ENCODE measurements at regions not wholly inside any gene's neighbourhood (a gene's known extent, or its start where the extent isn't known, plus 50 kb on each side); places are given as distances from the start of the nearest gene placed in this dataset.

DNA sequence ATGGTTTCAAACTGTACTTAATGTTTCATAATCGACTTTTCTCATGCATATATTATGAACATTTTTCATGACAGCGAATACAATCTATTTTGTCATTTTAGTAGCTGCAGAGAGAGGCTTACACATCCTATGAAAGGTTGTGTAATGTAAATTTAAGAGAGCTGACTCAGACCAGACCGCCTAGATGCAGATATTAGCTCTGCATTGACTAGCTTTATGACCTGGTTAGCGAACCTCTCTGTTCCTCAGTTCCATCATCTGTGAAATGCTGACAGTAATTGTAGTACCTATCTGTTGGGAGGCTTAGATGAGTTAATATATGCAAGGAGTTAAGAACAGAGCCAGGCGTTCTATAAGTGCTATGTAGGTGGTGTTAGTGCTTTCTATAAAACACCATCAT is 116.2 kb upstream of the RASGRP1 start:
- H3K18ac ChIP-seq (ENCODE audit: extremely low read depth, low read length) = no peak overlapping the region
- no peak overlapping the region for H3K56ac ChIP-seq (replicated peaks; ENCODE audit: insufficient read length, low read depth, low read length)
- no peaks in the 10 kb centered on the region for H3K23me2 ChIP-seq (ENCODE audit: low read depth, low read length)
- no peak overlapping the region for H3K4ac ChIP-seq (replicated peaks; ENCODE audit: insufficient read length, low read depth, low read length)
- H3K4me1 ChIP-seq (replicated peaks in 1 of 4; ENCODE audit: control insufficient read depth in 3 of 4, insufficient read depth in 4 of 4, low read length in 3 of 4) = no peaks in the 10 kb centered on the region
- H2AK5ac ChIP-seq (ENCODE audit: low read depth, low read length) = no peak overlapping the region
- H3K27me3 ChIP-seq (replicated peaks in 1 of 4; ENCODE audit: control insufficient read depth in 3 of 4, extremely low read depth in 1 of 4, insufficient read depth in 3 of 4, low read length in 3 of 4) = no peaks in the 10 kb centered on the region
- no peaks in the 10 kb centered on the region for H3K36me3 ChIP-seq (ENCODE audit: control insufficient read depth in 2 of 4, insufficient read depth in 4 of 4, low read length in 3 of 4)
- H3K4me2 ChIP-seq (ENCODE audit: insufficient read depth in 1 of 2, low read depth in 2 of 2, low read length in 2 of 2) = no peak overlapping the region
- H3K14ac ChIP-seq (ENCODE audit: insufficient read length) = no peak overlapping the region
- no peaks in the 10 kb centered on the region; a peak in 1 of 4 replicates for H3K9me3 ChIP-seq (ENCODE audit: insufficient read depth in 2 of 2, low read depth in 1 of 2, low read length in 1 of 2)
- CTCF ChIA-PET (ENCODE audit: partially characterized antibody) = interaction anchor here (0.9 to 1.7 kb wide), 3 partner anchors 16 to 324 kb away, joined by 3 to 5 read pairs (median 3); no protein-coding TSS in a partner anchor
- DNase-seq (ENCODE audit: low read depth in 1 of 2, low spot score in 2 of 2) (no peak), FAIRE-seq (no peak)
- H3K23ac ChIP-seq (ENCODE audit: insufficient read length) = no peak overlapping the region
- H3K79me1 ChIP-seq (ENCODE audit: low read depth, low read length) = no peaks in the 10 kb centered on the region
- H4K91ac ChIP-seq (replicated peaks; ENCODE audit: insufficient read length, low read length) = no peak overlapping the region
- H2BK20ac ChIP-seq (ENCODE audit: low read length) = no peak overlapping the region
- no peak overlapping the region for H4K8ac ChIP-seq (ENCODE audit: extremely low read depth, insufficient read depth, low read length)
- H3K79me2 ChIP-seq (ENCODE audit: control insufficient read depth in 1 of 2, insufficient read depth in 2 of 2, low read length in 2 of 2) = no peaks in the 10 kb centered on the region
- H2BK15ac ChIP-seq (ENCODE audit: low read length) = no peak overlapping the region
- H3K4me3 ChIP-seq (ENCODE audit: extremely low read depth in 1 of 4, insufficient read depth in 2 of 4, low read depth in 3 of 4, low read length in 4 of 4) = no peak overlapping the region
- H4K20me1 ChIP-seq (replicated peaks in 1 of 2; ENCODE audit: control insufficient read depth in 1 of 2, insufficient read depth in 2 of 2, low read length in 2 of 2) = no peaks in the 10 kb centered on the region
- H2BK5ac ChIP-seq (ENCODE audit: low read depth, low read length) = no peak overlapping the region
- 89% methylated on average over 5 of the region's 5 CpGs; no CpG with 5 or more reads in 1 of the 2 experiments for WGBS, 2 experiments (ENCODE audit: extremely low coverage in 1 of 2, insufficient coverage in 1 of 2, insufficient read length in 1 of 2, insufficient replicate concordance in 2 of 2, low coverage in 1 of 2, low lambda C conversion rate in 2 of 2, missing lambda C conversion rate in 1 of 2)
- POLR2A ChIA-PET (ENCODE audit: partially characterized antibody) = no interaction called here
- no peak overlapping the region for H4K5ac ChIP-seq (ENCODE audit: insufficient read length, low read depth, low read length)
- no peak overlapping the region for H2BK12ac ChIP-seq (ENCODE audit: low read depth, low read length)
- no peak overlapping the region for H2AFZ ChIP-seq (ENCODE audit: low read length)
- H3K27ac ChIP-seq (ENCODE audit: low read depth, low read length) = no peak overlapping the region
- no peak overlapping the region for H3K9ac ChIP-seq (replicated peaks in 1 of 4; ENCODE audit: extremely low read depth in 1 of 4, low read depth in 3 of 4, low read length in 3 of 4)
- no peak overlapping the region for H2BK120ac ChIP-seq (replicated peaks; ENCODE audit: low read depth, low read length)
- TF ChIP-seq SP2 (IDR thresholded peaks at IDR 0.05; ENCODE audit: low read length) = no peak
- TF ChIP-seq BCL11A (IDR thresholded peaks at IDR 0.05; ENCODE audit: low read depth in 2 of 2, low read length in 2 of 2) = no peak
- TF ChIP-seq SUZ12 (IDR thresholded peaks at IDR 0.05; ENCODE audit: low read length) = no peak
- no peak for TF ChIP-seq GTF2F1 (IDR thresholded peaks at IDR 0.05; ENCODE audit: borderline replicate concordance, low read depth, low read length)
- no peak for TF ChIP-seq CHD1 (IDR thresholded peaks at IDR 0.05; ENCODE audit: low read depth, low read length)
- TF ChIP-seq ZNF274 (IDR thresholded peaks at IDR 0.05; ENCODE audit: borderline replicate concordance, extremely low read depth, low read length) = no peak
- TF ChIP-seq, protein P1, sequence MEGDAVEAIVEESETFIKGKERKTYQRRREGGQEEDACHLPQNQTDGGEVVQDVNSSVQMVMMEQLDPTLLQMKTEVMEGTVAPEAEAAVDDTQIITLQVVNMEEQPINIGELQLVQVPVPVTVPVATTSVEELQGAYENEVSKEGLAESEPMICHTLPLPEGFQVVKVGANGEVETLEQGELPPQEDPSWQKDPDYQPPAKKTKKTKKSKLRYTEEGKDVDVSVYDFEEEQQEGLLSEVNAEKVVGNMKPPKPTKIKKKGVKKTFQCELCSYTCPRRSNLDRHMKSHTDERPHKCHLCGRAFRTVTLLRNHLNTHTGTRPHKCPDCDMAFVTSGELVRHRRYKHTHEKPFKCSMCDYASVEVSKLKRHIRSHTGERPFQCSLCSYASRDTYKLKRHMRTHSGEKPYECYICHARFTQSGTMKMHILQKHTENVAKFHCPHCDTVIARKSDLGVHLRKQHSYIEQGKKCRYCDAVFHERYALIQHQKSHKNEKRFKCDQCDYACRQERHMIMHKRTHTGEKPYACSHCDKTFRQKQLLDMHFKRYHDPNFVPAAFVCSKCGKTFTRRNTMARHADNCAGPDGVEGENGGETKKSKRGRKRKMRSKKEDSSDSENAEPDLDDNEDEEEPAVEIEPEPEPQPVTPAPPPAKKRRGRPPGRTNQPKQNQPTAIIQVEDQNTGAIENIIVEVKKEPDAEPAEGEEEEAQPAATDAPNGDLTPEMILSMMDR (IDR thresholded peaks at IDR 0.05; ENCODE audit: control extremely low read depth in 1 of 3, insufficient read depth in 1 of 3, low read depth in 1 of 3, low read length in 3 of 3) = no peak
- TF ChIP-seq NRF1 (IDR thresholded peaks at IDR 0.05; ENCODE audit: low read depth, low read length) = no peak
- TF ChIP-seq, protein P2, sequence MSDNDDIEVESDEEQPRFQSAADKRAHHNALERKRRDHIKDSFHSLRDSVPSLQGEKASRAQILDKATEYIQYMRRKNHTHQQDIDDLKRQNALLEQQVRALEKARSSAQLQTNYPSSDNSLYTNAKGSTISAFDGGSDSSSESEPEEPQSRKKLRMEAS (IDR thresholded peaks at IDR 0.05) = no peak
- TF ChIP-seq KDM4A (IDR thresholded peaks at IDR 0.05; ENCODE audit: low read depth, low read length, severe bottlenecking) = no peak
- no peak for TF ChIP-seq CREB1 (IDR thresholded peaks at IDR 0.05)
- no peak for TF ChIP-seq CBX5 (IDR thresholded peaks at IDR 0.05; ENCODE audit: low read depth, low read length)
- TF ChIP-seq TCF12 (IDR thresholded peaks at IDR 0.05; ENCODE audit: low read depth, low read length) = no peak
